ENCODE measurements at regions not wholly inside any gene's neighbourhood (a gene's known extent, or its start where the extent isn't known, plus 50 kb on each side); places are given as distances from the start of the nearest gene placed in this dataset.

GRCh38 chr18:27412556-27412955 is 227.4 kb upstream of the CHST9 start:
- H3K4me3 Mint-ChIP-seq: no peak overlapping the region
- no peak overlapping the region for H3K27ac Mint-ChIP-seq
- ATAC-seq (replicated peaks) (no peak), DNase-seq (no peak)
- no peaks in the 10 kb centered on the region for H3K36me3 Mint-ChIP-seq
- no peaks in the 10 kb centered on the region for H3K27me3 Mint-ChIP-seq
- H3K4me1 Mint-ChIP-seq: no peaks in the 10 kb centered on the region
- H3K9me3 Mint-ChIP-seq: peaks cover 4 to 7% of the 10 kb centered on the region in 2 donors

GRCh38 chr18:27411911-27412310 is 226.8 kb upstream of the CHST9 start:
- ATAC-seq (replicated peaks) (no peak), DNase-seq (no peak)
- Mint-ChIP-seq H3K4me1 (no peaks in the 10 kb centered on the region), H3K27me3 (no peaks in the 10 kb centered on the region), H3K4me3 (no peak overlapping the region), H3K9me3 (peaks cover 4 to 7% of the 10 kb centered on the region in 2 donors), H3K36me3 (no peaks in the 10 kb centered on the region), H3K27ac (no peak overlapping the region)

GRCh38 chr18:27411013-27411412 is 225.9 kb upstream of the CHST9 start:
- no peaks in the 10 kb centered on the region for H3K4me1 Mint-ChIP-seq
- ATAC-seq (replicated peaks) (no peak), DNase-seq (no peak)
- no peak overlapping the region for H3K4me3 Mint-ChIP-seq
- no peaks in the 10 kb centered on the region for H3K36me3 Mint-ChIP-seq
- no peak overlapping the region for H3K27ac Mint-ChIP-seq
- peaks cover 4 to 7% of the 10 kb centered on the region in 2 donors for H3K9me3 Mint-ChIP-seq
- no peaks in the 10 kb centered on the region for H3K27me3 Mint-ChIP-seq

- Mint-ChIP-seq H3K4me3 (no peak overlapping the region), H3K36me3 (no peaks in the 10 kb centered on the region), H3K4me1 (no peaks in the 10 kb centered on the region), H3K27ac (no peak overlapping the region), H3K9me3 (no peaks in the 10 kb centered on the region), H3K27me3 (no peaks in the 10 kb centered on the region)
- no peak for ATAC-seq (replicated peaks)
- DNase-seq: no peak
Observed at GRCh38 chr18:27404855-27405254, 219.7 kb upstream of the CHST9 start.

- no peak for ATAC-seq (replicated peaks)
- Mint-ChIP-seq H3K36me3 (no peaks in the 10 kb centered on the region), H3K27me3 (no peaks in the 10 kb centered on the region), H3K4me3 (no peak overlapping the region), H3K4me1 (no peaks in the 10 kb centered on the region), H3K27ac (no peak overlapping the region), H3K9me3 (no peaks in the 10 kb centered on the region)
- DNase-seq: no peak
Observed at GRCh38 chr18:27400001-27400400, 214.9 kb upstream of the CHST9 start.

GRCh38 chr18:27395752-27396151 is 210.6 kb upstream of the CHST9 start:
- Mint-ChIP-seq H3K36me3 (no peaks in the 10 kb centered on the region), H3K4me1 (no peaks in the 10 kb centered on the region), H3K4me3 (no peak overlapping the region), H3K27ac (no peak overlapping the region), H3K27me3 (no peaks in the 10 kb centered on the region), H3K9me3 (no peaks in the 10 kb centered on the region)
- DNase-seq (no peak), ATAC-seq (replicated peaks) (no peak)

GRCh38 chr18:27394687-27395086 is 209.6 kb upstream of the CHST9 start:
- no peaks in the 10 kb centered on the region for H3K27me3 Mint-ChIP-seq
- no peak overlapping the region for H3K27ac Mint-ChIP-seq
- no peak for DNase-seq
- H3K4me3 Mint-ChIP-seq: no peak overlapping the region
- H3K9me3 Mint-ChIP-seq: no peaks in the 10 kb centered on the region
- ATAC-seq (replicated peaks): no peak
- H3K36me3 Mint-ChIP-seq: no peaks in the 10 kb centered on the region
- H3K4me1 Mint-ChIP-seq: no peaks in the 10 kb centered on the region

- H3K9me3 Mint-ChIP-seq: peaks cover 4 to 7% of the 10 kb centered on the region in 2 donors
- no peak overlapping the region for H3K4me3 Mint-ChIP-seq
- ATAC-seq (replicated peaks) (no peak), DNase-seq (no peak)
- H3K27ac Mint-ChIP-seq: no peak overlapping the region
- no peaks in the 10 kb centered on the region for H3K27me3 Mint-ChIP-seq
- H3K36me3 Mint-ChIP-seq: no peaks in the 10 kb centered on the region
- H3K4me1 Mint-ChIP-seq: no peaks in the 10 kb centered on the region
Observed at GRCh38 chr18:27382567-27383216, 197.6 kb upstream of the CHST9 start.

- DNase-seq (no peak), ATAC-seq (replicated peaks) (no peak)
- Mint-ChIP-seq H3K36me3 (no peaks in the 10 kb centered on the region), H3K4me3 (no peak overlapping the region), H3K27ac (no peak overlapping the region), H3K27me3 (no peaks in the 10 kb centered on the region), H3K9me3 (peaks cover 2 to 3% of the 10 kb centered on the region in 2 donors), H3K4me1 (no peaks in the 10 kb centered on the region)
Observed at GRCh38 chr18:27378431-27379095, 193.5 kb upstream of the CHST9 start.

- DNase-seq: no peak
- Mint-ChIP-seq H3K4me1 (no peaks in the 10 kb centered on the region), H3K27ac (no peak overlapping the region), H3K9me3 (peaks cover 2 to 3% of the 10 kb centered on the region in 2 donors), H3K4me3 (no peak overlapping the region), H3K27me3 (no peaks in the 10 kb centered on the region), H3K36me3 (no peaks in the 10 kb centered on the region)
- no peak for ATAC-seq (replicated peaks)
Observed at GRCh38 chr18:27377251-27377650, 192.1 kb upstream of the CHST9 start.

- no peak for DNase-seq
- no peak overlapping the region for H3K27ac Mint-ChIP-seq
- no peaks in the 10 kb centered on the region for H3K4me1 Mint-ChIP-seq
- H3K4me3 Mint-ChIP-seq: no peak overlapping the region
- no peaks in the 10 kb centered on the region for H3K36me3 Mint-ChIP-seq
- no peak for ATAC-seq (replicated peaks)
- H3K27me3 Mint-ChIP-seq: no peaks in the 10 kb centered on the region
- no peaks in the 10 kb centered on the region for H3K9me3 Mint-ChIP-seq
Observed at GRCh38 chr18:27372386-27372785, 187.3 kb upstream of the CHST9 start.

- Mint-ChIP-seq H3K27ac (no peak overlapping the region), H3K27me3 (no peaks in the 10 kb centered on the region), H3K36me3 (no peaks in the 10 kb centered on the region), H3K4me1 (no peaks in the 10 kb centered on the region), H3K9me3 (no peaks in the 10 kb centered on the region), H3K4me3 (no peak overlapping the region)
- DNase-seq (no peak), ATAC-seq (replicated peaks) (no peak)
Observed at GRCh38 chr18:27366665-27367064, 181.6 kb upstream of the CHST9 start.

GRCh38 chr18:27366151-27366550 is 181.0 kb upstream of the CHST9 start:
- ATAC-seq (replicated peaks): no peak
- Mint-ChIP-seq H3K9me3 (no peaks in the 10 kb centered on the region), H3K4me1 (no peaks in the 10 kb centered on the region), H3K4me3 (no peak overlapping the region), H3K27me3 (no peaks in the 10 kb centered on the region), H3K27ac (no peak overlapping the region), H3K36me3 (no peaks in the 10 kb centered on the region)
- no peak for DNase-seq

- H3K4me1 Mint-ChIP-seq: no peaks in the 10 kb centered on the region
- no peak for ATAC-seq (replicated peaks)
- H3K4me3 Mint-ChIP-seq: no peak overlapping the region
- H3K27me3 Mint-ChIP-seq: no peaks in the 10 kb centered on the region
- no peaks in the 10 kb centered on the region for H3K9me3 Mint-ChIP-seq
- no peak overlapping the region for H3K27ac Mint-ChIP-seq
- H3K36me3 Mint-ChIP-seq: no peaks in the 10 kb centered on the region
- no peak for DNase-seq
Observed at GRCh38 chr18:27363872-27364271, 178.8 kb upstream of the CHST9 start.

GRCh38 chr18:27361477-27361876 is 176.4 kb upstream of the CHST9 start:
- Mint-ChIP-seq H3K36me3 (no peaks in the 10 kb centered on the region), H3K4me1 (no peaks in the 10 kb centered on the region), H3K4me3 (no peak overlapping the region), H3K9me3 (no peaks in the 10 kb centered on the region), H3K27ac (no peak overlapping the region), H3K27me3 (no peaks in the 10 kb centered on the region)
- DNase-seq: no peak
- no peak for ATAC-seq (replicated peaks)
